A673 (cell line): ENCODE measurements at regions not wholly inside any gene's neighbourhood (a gene's known extent, or its start where the extent isn't known, plus 50 kb on each side); places are given as distances from the start of the nearest gene placed in this dataset.
"Not testable (repeated sequence)": the region's sequence is repeated elsewhere in the genome, so short reads cannot be mapped to it uniquely, and the experiment has no call there.

Source experiments
- BruUV-seq: library from RNA; stranded (reverse); fragments of 400-500 nt; replicated peaks from 2 replicates; lab custom pipeline; 2021; lab: Mats Ljungman, UMichigan
- CTCF ChIA-PET: fragments of 300-600 bp; sonication (Branson Sonifier 250); formaldehyde crosslinking; loops from one replicate; lab custom pipeline; 2022; ENCODE audit warnings: antibody characterized with exemption; lab: Charles Lee
- POLR2A ChIA-PET: fragments of 300-600 bp; sonication (Branson Sonifier 250); formaldehyde crosslinking; loops from one replicate; lab custom pipeline; 2022; ENCODE audit warnings: antibody characterized with exemption; ENCODE audit not compliant: low non-redundant PET; lab: Charles Lee
- DNase-seq: peaks from one replicate; pipeline ENCODE4 v3.0.0-alpha.2; 2015; ENCODE audit warnings: low spot score
- H3K27ac ChIP-seq: fragments of 200-600 bp; sonication (generic); 2 replicates; pipeline ENCODE4 v1.5.1; 2016; ENCODE audit warnings: mixed run types, low read depth, mild to moderate bottlenecking, mixed read lengths, antibody characterized with exemption, low read length; ENCODE audit not compliant: poor library complexity, severe bottlenecking
- H3K27me3 ChIP-seq: fragments of 200-600 bp; sonication (generic); replicated peaks from 2 replicates; pipeline ENCODE4 v1.6.1; 2017; ENCODE audit warnings: mixed run types, low read depth, mild to moderate bottlenecking, mixed read lengths, antibody characterized with exemption, low read length; ENCODE audit not compliant: insufficient read depth, poor library complexity
- H3K36me3 ChIP-seq: fragments of 200-600 bp; sonication (generic); 2 replicates; pipeline ENCODE4 v1.6.1; 2016; ENCODE audit warnings: mixed run types, mild to moderate bottlenecking, mixed read lengths, antibody characterized with exemption, low read length; ENCODE audit not compliant: insufficient read depth, poor library complexity, severe bottlenecking
- H3K4me1 ChIP-seq: fragments of 200-600 bp; sonication (generic); 2 replicates; pipeline ENCODE4 v1.6.1; 2017; ENCODE audit warnings: mixed run types, mild to moderate bottlenecking, mixed read lengths, antibody characterized with exemption, low read length; ENCODE audit not compliant: insufficient read depth, poor library complexity, severe bottlenecking
- H3K4me3 ChIP-seq: fragments of 200-600 bp; sonication (generic); 2 replicates; pipeline ENCODE4 v1.5.1; 2016; ENCODE audit warnings: low read depth, mixed run types, mild to moderate bottlenecking, mixed read lengths, low read length; ENCODE audit not compliant: poor library complexity, severe bottlenecking
- H3K9me3 ChIP-seq: fragments of 200-600 bp; sonication (generic); 2 replicates; pipeline ENCODE4 v1.6.1; 2016; ENCODE audit warnings: mixed run types, low read depth, mild to moderate bottlenecking, mixed read lengths, antibody characterized with exemption, low read length; ENCODE audit not compliant: poor library complexity, severe bottlenecking
- CTCF ChIP-seq: fragments of 300-800, 200-600 bp; sonication (generic); conservative IDR thresholded peaks from 2 replicates; pipeline ENCODE4 v1.5.1; 2017; ENCODE audit warnings: low read depth, mild to moderate bottlenecking, antibody characterized with exemption, low read length, moderate library complexity, mixed read lengths
- EZH2 ChIP-seq: fragments of 200-600 bp; sonication (generic); IDR thresholded peaks from 2 replicates; pipeline ENCODE4 v1.6.1; 2017; ENCODE audit warnings: borderline replicate concordance, low read depth, mild to moderate bottlenecking, mixed read lengths, antibody characterized with exemption, low read length; ENCODE audit not compliant: poor library complexity, severe bottlenecking
- intact Hi-C: fragments of 100-400 bp; cut with micrococcal nuclease; formaldehyde crosslinking; loops from one replicate; pipeline ENCODE4 v1.10.0; 2022; ENCODE audit not compliant: unreplicated experiment

GRCh38 chr16:62272035-62272434, 235.8 kb upstream of the CDH8 start:
- ChIA-PET CTCF (no interaction called here), POLR2A (no interaction called here)
- intact Hi-C loops = no loop called here
- DNase-seq = no peak
- H3K36me3 ChIP-seq = no peaks in the 10 kb centered on the region
- peaks cover 2% of the 10 kb centered on the region for H3K27me3 ChIP-seq
- no peak overlapping the region for H3K27ac ChIP-seq
- no peaks in the 10 kb centered on the region for H3K4me1 ChIP-seq
- H3K4me3 ChIP-seq = no peak overlapping the region
- H3K9me3 ChIP-seq = no peaks in the 10 kb centered on the region
- no peak for TF ChIP-seq CTCF
- TF ChIP-seq EZH2 = no peak
- no TSS peak for BruUV-seq

GRCh38 chr16:62261760-62262159, 225.5 kb upstream of the CDH8 start:
- no peaks in the 10 kb centered on the region for H3K27me3 ChIP-seq
- intact Hi-C loops = no loop called here
- BruUV-seq = no TSS peak
- ChIA-PET CTCF (no interaction called here), POLR2A (no interaction called here)
- no peak overlapping the region for H3K4me3 ChIP-seq
- no peaks in the 10 kb centered on the region for H3K9me3 ChIP-seq
- no peaks in the 10 kb centered on the region for H3K4me1 ChIP-seq
- DNase-seq = no peak
- H3K36me3 ChIP-seq = no peaks in the 10 kb centered on the region
- TF ChIP-seq EZH2 (no peak), CTCF (no peak)
- no peak overlapping the region for H3K27ac ChIP-seq

- DNase-seq, POLR2A ChIA-PET, BruUV-seq, CTCF ChIA-PET, H3K27me3 ChIP-seq, intact Hi-C loops, H3K4me3 ChIP-seq, H3K27ac ChIP-seq, H3K4me1 ChIP-seq, H3K36me3 ChIP-seq, H3K9me3 ChIP-seq: not testable (repeated sequence)
Observed at GRCh38 chr16:62258931-62259435, 222.7 kb upstream of the CDH8 start.

- ChIA-PET CTCF (interaction anchor here (1.9 kb wide), 1 partner anchor 31 kb away, joined by 19 read pairs; no protein-coding TSS in a partner anchor), POLR2A (no interaction called here)
- H3K36me3 ChIP-seq = no peaks in the 10 kb centered on the region
- intact Hi-C loops = loop anchor here (1.0 kb wide), 1 partner anchor 31 kb away; no protein-coding TSS in a partner anchor
- TF ChIP-seq EZH2 (no peak), CTCF (peak; percentile 70)
- H3K27ac ChIP-seq = no peak overlapping the region
- H3K4me1 ChIP-seq = peaks cover 4% of the 10 kb centered on the region
- no TSS peak for BruUV-seq
- H3K9me3 ChIP-seq = no peaks in the 10 kb centered on the region
- no peaks in the 10 kb centered on the region for H3K27me3 ChIP-seq
- no peak overlapping the region for H3K4me3 ChIP-seq
- DNase-seq = peak; percentile 82
Observed at GRCh38 chr16:62256406-62256805, 220.2 kb upstream of the CDH8 start.
